Hepatocyte (in vitro differentiated cells): ENCODE measurements at regions not wholly inside any gene's neighbourhood (a gene's known extent, or its start where the extent isn't known, plus 50 kb on each side); places are given as distances from the start of the nearest gene placed in this dataset.

Experiments used
- EZH2phosphoT487 ChIP-seq: fragments of 200-600 bp; sonication (generic); IDR thresholded peaks from one replicate; pipeline ENCODE4 v1.6.1; 2018; ENCODE audit warnings: antibody characterized with exemption, mild to moderate bottlenecking, low read depth, moderate library complexity; ENCODE audit not compliant: unreplicated experiment, severe bottlenecking
- TF ChIP-seq, protein P1 (sequence below): fragments of 200-600 bp; sonication (generic); IDR thresholded peaks from 2 replicates; pipeline ENCODE4 v1.5.1; 2016; ENCODE audit warnings: antibody characterized with exemption, mild to moderate bottlenecking; ENCODE audit not compliant: poor library complexity

DNA sequence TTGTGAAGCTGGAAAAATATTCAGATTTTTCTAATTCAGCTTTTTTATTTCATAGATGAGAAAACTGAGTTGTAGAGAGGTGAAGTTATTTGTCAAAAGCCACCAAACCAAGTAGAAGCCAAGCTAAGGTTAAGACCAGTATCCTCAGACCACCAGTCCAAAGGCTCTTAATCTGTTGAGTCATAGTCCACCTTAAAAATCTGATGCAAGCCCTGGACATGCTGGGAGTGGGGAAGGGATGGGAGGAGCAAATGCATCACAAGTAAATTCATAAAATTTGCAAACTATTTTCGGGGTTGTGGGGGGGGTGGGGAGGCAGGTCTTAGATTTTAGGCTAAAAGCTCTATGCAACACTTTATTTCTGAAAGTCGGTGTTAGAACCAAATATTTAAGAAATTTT, 307.7 kb upstream of the SEMA6D start:
- TF ChIP-seq, protein P1, sequence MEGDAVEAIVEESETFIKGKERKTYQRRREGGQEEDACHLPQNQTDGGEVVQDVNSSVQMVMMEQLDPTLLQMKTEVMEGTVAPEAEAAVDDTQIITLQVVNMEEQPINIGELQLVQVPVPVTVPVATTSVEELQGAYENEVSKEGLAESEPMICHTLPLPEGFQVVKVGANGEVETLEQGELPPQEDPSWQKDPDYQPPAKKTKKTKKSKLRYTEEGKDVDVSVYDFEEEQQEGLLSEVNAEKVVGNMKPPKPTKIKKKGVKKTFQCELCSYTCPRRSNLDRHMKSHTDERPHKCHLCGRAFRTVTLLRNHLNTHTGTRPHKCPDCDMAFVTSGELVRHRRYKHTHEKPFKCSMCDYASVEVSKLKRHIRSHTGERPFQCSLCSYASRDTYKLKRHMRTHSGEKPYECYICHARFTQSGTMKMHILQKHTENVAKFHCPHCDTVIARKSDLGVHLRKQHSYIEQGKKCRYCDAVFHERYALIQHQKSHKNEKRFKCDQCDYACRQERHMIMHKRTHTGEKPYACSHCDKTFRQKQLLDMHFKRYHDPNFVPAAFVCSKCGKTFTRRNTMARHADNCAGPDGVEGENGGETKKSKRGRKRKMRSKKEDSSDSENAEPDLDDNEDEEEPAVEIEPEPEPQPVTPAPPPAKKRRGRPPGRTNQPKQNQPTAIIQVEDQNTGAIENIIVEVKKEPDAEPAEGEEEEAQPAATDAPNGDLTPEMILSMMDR, result no peak
- no peak for TF ChIP-seq EZH2phosphoT487
